Adrenal gland (tissue), 9 donors: ENCODE measurements at regions not wholly inside any gene's neighbourhood (a gene's known extent, or its start where the extent isn't known, plus 50 kb on each side); places are given as distances from the start of the nearest gene placed in this dataset.

ENCODE experiments used
- DNase-seq, 7 donors: peaks; one replicate each; pipeline ENCODE4 v3.0.0-alpha.2; 2019 to 2020
- H3K27ac ChIP-seq, 5 donors: fragments of 200-600 bp; sonication (generic) in 4 of 5; 1 replicate in 3 of 5; 2 replicates in 2 of 5; pipeline versions ENCODE4 v1.5.1 to v1.8.0; 2016 to 2020; ENCODE audit warnings: mild to moderate bottlenecking in 1 of 5
- H3K27me3 ChIP-seq: fragments of 200-600 bp; 2 replicates; pipeline ENCODE4 v1.8.0; 2021
- H3K36me3 ChIP-seq, 2 donors: fragments of 200-600 bp; replicated peaks in 1 of 2; 1 replicate in 1 of 2; 2 replicates in 1 of 2; pipeline versions ENCODE4 v1.5.1 to v1.8.0; 2018 to 2022
- H3K4me1 ChIP-seq, 2 donors: fragments of 200-600 bp; replicated peaks in 1 of 2; 1 replicate in 1 of 2; 2 replicates in 1 of 2; pipeline versions ENCODE4 v1.5.1 to v1.8.0; 2018 to 2021
- H3K4me3 ChIP-seq, 4 donors: fragments of 200-600 bp; sonication (generic) in 3 of 4; one replicate each; pipeline ENCODE4 v1.5.1; 2016 to 2018
- H3K9me3 ChIP-seq, 3 donors: fragments of 200-600 bp; sonication (generic) in 1 of 3; replicated peaks in 1 of 3; 1 replicate in 2 of 3; 2 replicates in 1 of 3; pipeline versions ENCODE4 v1.5.1 to v1.8.0; 2016 to 2021
- CTCF ChIP-seq, 6 experiments: fragments of 450-650 bp in 4 of 6; fragments of 200-600 bp in 2 of 6; sonication (generic) in 1 of 6; IDR thresholded peaks; 1 replicate in 5 of 6; 2 replicates in 1 of 6; pipeline versions ENCODE4 v1.5.1 to v1.8.0; 2016 to 2021; ENCODE audit warnings: antibody characterized with exemption in 6 of 6, mild to moderate bottlenecking in 2 of 6, moderate library complexity in 1 of 6
- POLR2A ChIP-seq, 2 donors: fragments of 450-650 bp; IDR thresholded peaks; one replicate each; pipeline ENCODE4 v1.6.1; 2017; ENCODE audit warnings: antibody characterized with exemption in 2 of 2, mild to moderate bottlenecking in 2 of 2, moderate library complexity in 1 of 2
- WGBS, 4 donors: extraction: QIAGEN DNeasy Blood & Tissue Kit in 2 of 4; methylation state at CpG; one replicate each; pipeline versions ENCODE4 v1.1.5 to v1.1.7; 2013 to 2017; 5-methylcytosine and 5-hydroxymethylcytosine counted together
- intact Hi-C, 2 donors: fragments of 100-400 bp; cut with DNase I; formaldehyde crosslinking; loops; one replicate each; pipeline versions ENCODE4 v1.14.1 to v1.15.0; 2022 to 2023
- donor health status: healthy with polysubstance abuse.
- donor health status: Bipolar disorder and iron deficiency.
- donor health status: DM: yes; HTN: yes; CAD: no.
- donor health status: DM: no; HTN: no; CAD: no.
- donor health status: DM: no; HTN: no; CAD: no.

- 50 to 67% (median 61%) methylated on average over 7 to 8 of the region's 8 CpGs for WGBS, 4 donors
- no peaks in the 10 kb centered on the region for H3K9me3 ChIP-seq
- no peak overlapping the region for H3K27ac ChIP-seq
- TF ChIP-seq CTCF (IDR thresholded peaks at IDR 0.05) (no peak), POLR2A (IDR thresholded peaks at IDR 0.05) (no peak)
- no peaks in the 10 kb centered on the region for H3K4me1 ChIP-seq
- H3K36me3 ChIP-seq, result no peaks in the 10 kb centered on the region
- H3K4me3 ChIP-seq, result no peak overlapping the region
- H3K27me3 ChIP-seq, result no peaks in the 10 kb centered on the region
- DNase-seq, result no peak
- intact Hi-C loops, result no loop called here
Observed at GRCh38 chr14:98606041-98606640, 665.9 kb downstream of the BCL11B start.

GRCh38 chr14:98606816-98607215 is 665.2 kb downstream of the BCL11B start:
- H3K27me3 ChIP-seq, result no peaks in the 10 kb centered on the region
- no peaks in the 10 kb centered on the region for H3K9me3 ChIP-seq
- 75 to 89% (median 85%) methylated on average over 4 of the region's 4 CpGs for WGBS, 4 donors
- TF ChIP-seq CTCF (IDR thresholded peaks at IDR 0.05) (no peak), POLR2A (IDR thresholded peaks at IDR 0.05) (no peak)
- DNase-seq, result no peak
- intact Hi-C loops, result no loop called here
- H3K27ac ChIP-seq, result no peak overlapping the region
- no peak overlapping the region for H3K4me3 ChIP-seq
- H3K4me1 ChIP-seq, result no peaks in the 10 kb centered on the region
- H3K36me3 ChIP-seq, result no peaks in the 10 kb centered on the region

- H3K4me3 ChIP-seq, result no peak overlapping the region
- TF ChIP-seq CTCF (IDR thresholded peaks at IDR 0.05) (no peak), POLR2A (IDR thresholded peaks at IDR 0.05) (no peak)
- H3K27ac ChIP-seq, result no peak overlapping the region
- intact Hi-C loops, result no loop called here
- 51 to 69% (median 67%) methylated on average over 4 of the region's 4 CpGs for WGBS, 4 donors
- no peaks in the 10 kb centered on the region for H3K9me3 ChIP-seq
- no peaks in the 10 kb centered on the region for H3K36me3 ChIP-seq
- H3K4me1 ChIP-seq, result no peaks in the 10 kb centered on the region
- no peaks in the 10 kb centered on the region for H3K27me3 ChIP-seq
- no peak for DNase-seq
Observed at GRCh38 chr14:98607341-98607910, 664.6 kb downstream of the BCL11B start.

- TF ChIP-seq POLR2A (IDR thresholded peaks at IDR 0.05), result no peak
- TF ChIP-seq CTCF (IDR thresholded peaks at IDR 0.05), result no peak
- Histone ChIP-seq H3K36me3 (no peaks in the 10 kb centered on the region), H3K4me1 (no peaks in the 10 kb centered on the region), H3K4me3 (no peak overlapping the region), H3K27me3 (no peaks in the 10 kb centered on the region), H3K9me3 (no peaks in the 10 kb centered on the region), H3K27ac (no peak overlapping the region)
- DNase-seq, result no peak
- intact Hi-C loops, result no loop called here
- 74 to 92% (median 84%) methylated on average over 4 to 11 of the region's 11 CpGs for WGBS, 4 donors
Observed at GRCh38 chr14:98608071-98609060, 663.6 kb downstream of the BCL11B start.
